ENCODE measurements at regions not wholly inside any gene's neighbourhood (a gene's known extent, or its start where the extent isn't known, plus 50 kb on each side); places are given as distances from the start of the nearest gene placed in this dataset.

- Histone ChIP-seq H3K9me3 (replicated peaks; ENCODE audit: control insufficient read depth, insufficient read depth, low read length) (no peaks in the 10 kb centered on the region), H3K4me1 (ENCODE audit: control insufficient read depth, extremely low read depth, insufficient read depth, low read length) (no peaks in the 10 kb centered on the region)
Measured at GRCh38 chr4:106671716-106672115, 303.1 kb upstream of the GIMD1 start.

GRCh38 chr4:106670976-106671375 is 302.4 kb upstream of the GIMD1 start:
- Histone ChIP-seq H3K9me1 (replicated peaks; ENCODE audit: control insufficient read depth, extremely low read depth, insufficient read depth, low read length) (no peaks in the 10 kb centered on the region), H3K27me3 (ENCODE audit: control insufficient read depth in 2 of 2, insufficient read depth in 2 of 2, low read length in 2 of 2) (no peaks in the 10 kb centered on the region), H3K27ac (ENCODE audit: insufficient read depth, low read depth, low read length) (no peak overlapping the region), H3K4me3 (replicated peaks in 1 of 3; ENCODE audit: insufficient read depth in 1 of 3, low read depth in 1 of 3, low read length in 3 of 3) (no peak overlapping the region), H3K4me1 (ENCODE audit: control insufficient read depth, extremely low read depth, insufficient read depth, low read length) (no peaks in the 10 kb centered on the region), H3K4me2 (ENCODE audit: insufficient read depth, low read length) (no peak overlapping the region), H2AFZ (ENCODE audit: low read depth, low read length) (no peak overlapping the region), H3K9ac (replicated peaks; ENCODE audit: extremely low read depth, insufficient read depth, low read length) (no peak overlapping the region), H3K9me3 (replicated peaks; ENCODE audit: control insufficient read depth, insufficient read depth, low read length) (no peaks in the 10 kb centered on the region), H3K36me3 (ENCODE audit: control insufficient read depth in 2 of 2, extremely low read depth in 1 of 2, insufficient read depth in 2 of 2, low read length in 2 of 2) (no peaks in the 10 kb centered on the region), H3K79me2 (ENCODE audit: control insufficient read depth, insufficient read depth, low read length) (no peaks in the 10 kb centered on the region), H4K20me1 (replicated peaks; ENCODE audit: control insufficient read depth, extremely low read depth, insufficient read depth, low read length) (no peaks in the 10 kb centered on the region)
- TF ChIP-seq MAX (IDR thresholded peaks at IDR 0.05; ENCODE audit: insufficient read depth, insufficient read length) (no peak), JUN (IDR thresholded peaks at IDR 0.05; ENCODE audit: borderline replicate concordance, insufficient read depth, insufficient read length, low read depth) (no peak), POLR2AphosphoS5 (IDR thresholded peaks at IDR 0.05; ENCODE audit: insufficient read depth, low read depth, low read length) (no peak)
- ChIA-PET POLR2A (no interaction called here), CTCF (no interaction called here)
- no TSS peak for BruUV-seq (replicated peaks)
- intact Hi-C loops (cut with micrococcal nuclease) = no loop called here
- dilution Hi-C loops (cut with MboI; ENCODE audit: extremely low pct_ligation_motif_present, low sequenced_read_pairs) = no loop called here
- DNase-seq (ENCODE audit: low read depth, low spot score) (no peak), FAIRE-seq (no peak)

More at GRCh38 chr4:106671716-106672115, 303.1 kb upstream of the GIMD1 start:
- intact Hi-C loops (cut with micrococcal nuclease) = no loop called here
- DNase-seq (ENCODE audit: low read depth, low spot score) (no peak), FAIRE-seq (no peak)
- H3K36me3 ChIP-seq (ENCODE audit: control insufficient read depth in 2 of 2, extremely low read depth in 1 of 2, insufficient read depth in 2 of 2, low read length in 2 of 2) = no peaks in the 10 kb centered on the region
- no peak overlapping the region for H2AFZ ChIP-seq (ENCODE audit: low read depth, low read length)
- H3K9ac ChIP-seq (replicated peaks; ENCODE audit: extremely low read depth, insufficient read depth, low read length) = no peak overlapping the region
- BruUV-seq (replicated peaks) = no TSS peak
- H3K79me2 ChIP-seq (ENCODE audit: control insufficient read depth, insufficient read depth, low read length) = no peaks in the 10 kb centered on the region
- H3K4me2 ChIP-seq (ENCODE audit: insufficient read depth, low read length) = no peak overlapping the region
- no peaks in the 10 kb centered on the region for H3K27me3 ChIP-seq (ENCODE audit: control insufficient read depth in 2 of 2, insufficient read depth in 2 of 2, low read length in 2 of 2)
- ChIA-PET POLR2A (no interaction called here), CTCF (no interaction called here)
- H3K27ac ChIP-seq (ENCODE audit: insufficient read depth, low read depth, low read length) = no peak overlapping the region
- H3K4me3 ChIP-seq (replicated peaks in 1 of 3; ENCODE audit: insufficient read depth in 1 of 3, low read depth in 1 of 3, low read length in 3 of 3) = no peak overlapping the region
- H3K9me1 ChIP-seq (replicated peaks; ENCODE audit: control insufficient read depth, extremely low read depth, insufficient read depth, low read length) = no peaks in the 10 kb centered on the region
- dilution Hi-C loops (cut with MboI; ENCODE audit: extremely low pct_ligation_motif_present, low sequenced_read_pairs) = no loop called here
- TF ChIP-seq CTCF (IDR thresholded peaks at IDR 0.05; ENCODE audit: extremely low read depth in 1 of 2, insufficient read depth in 1 of 2, low read depth in 1 of 2, low read length in 2 of 2) (no peak), JUN (IDR thresholded peaks at IDR 0.05; ENCODE audit: borderline replicate concordance, insufficient read depth, insufficient read length, low read depth) (no peak), POLR2AphosphoS5 (IDR thresholded peaks at IDR 0.05; ENCODE audit: insufficient read depth, low read depth, low read length) (no peak), EZH2 (IDR thresholded peaks at IDR 0.05; ENCODE audit: borderline replicate concordance, low read depth, low read length, severe bottlenecking) (no peak)
- no peaks in the 10 kb centered on the region for H4K20me1 ChIP-seq (replicated peaks; ENCODE audit: control insufficient read depth, extremely low read depth, insufficient read depth, low read length)

Data from endothelial cell of umbilical vein (primary cell).